ENCODE measurements at regions not wholly inside any gene's neighbourhood (a gene's known extent, or its start where the extent isn't known, plus 50 kb on each side); places are given as distances from the start of the nearest gene placed in this dataset.

- TF ChIP-seq EZH2 (IDR thresholded peaks at IDR 0.05; ENCODE audit: insufficient read depth, poor library complexity, severe bottlenecking) (no peak), EZH2phosphoT487 (IDR thresholded peaks at IDR 0.05; ENCODE audit: insufficient read depth, low read depth) (no peak)
Observed at GRCh38 chr13:111045170-111045569, 69.9 kb upstream of the ARHGEF7 start.
